NCI-H510A treated with DMSO at 0.1 percent for 48 hours (cell line): ENCODE measurements at regions not wholly inside any gene's neighbourhood (a gene's known extent, or its start where the extent isn't known, plus 50 kb on each side); places are given as distances from the start of the nearest gene placed in this dataset.

Source experiments
- DNase-seq: peaks from one replicate; lab custom pipeline; 2025; lab: John Stamatoyannopoulos, UW

DNA sequence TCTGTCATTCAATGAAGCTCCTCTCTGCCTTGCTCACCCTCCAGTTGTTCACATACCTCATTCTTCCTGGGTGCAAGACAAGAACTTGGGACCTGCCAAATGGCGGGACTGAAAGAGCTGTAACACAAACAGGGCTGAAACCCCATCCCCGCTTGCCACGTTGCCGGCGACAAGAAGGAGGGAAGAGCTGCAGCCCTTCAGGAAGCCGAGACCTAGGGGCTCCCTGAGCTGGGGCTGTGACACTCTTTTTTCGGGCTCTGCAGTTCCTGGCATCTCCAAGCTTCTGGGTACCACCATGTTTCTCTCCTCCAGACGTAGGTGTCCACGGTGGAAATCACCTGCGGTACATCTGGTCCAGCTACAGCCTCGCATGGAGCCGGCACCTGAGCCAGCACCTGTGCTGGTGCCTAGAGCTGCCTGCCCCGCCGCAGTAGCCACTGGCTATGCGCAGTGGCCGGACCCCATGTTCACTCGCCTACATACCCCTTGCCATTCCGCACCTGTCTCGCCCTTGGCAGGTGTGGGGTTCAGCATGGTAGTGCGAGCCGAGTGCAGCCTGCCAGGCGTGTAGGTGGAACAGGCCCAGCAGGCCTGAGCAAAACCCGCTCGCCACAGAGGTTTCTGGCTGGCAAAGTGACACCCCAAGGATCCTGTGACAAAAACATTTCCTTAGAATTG, 367.0 kb upstream of the NEGR1 start:
- no peak for DNase-seq

DNA sequence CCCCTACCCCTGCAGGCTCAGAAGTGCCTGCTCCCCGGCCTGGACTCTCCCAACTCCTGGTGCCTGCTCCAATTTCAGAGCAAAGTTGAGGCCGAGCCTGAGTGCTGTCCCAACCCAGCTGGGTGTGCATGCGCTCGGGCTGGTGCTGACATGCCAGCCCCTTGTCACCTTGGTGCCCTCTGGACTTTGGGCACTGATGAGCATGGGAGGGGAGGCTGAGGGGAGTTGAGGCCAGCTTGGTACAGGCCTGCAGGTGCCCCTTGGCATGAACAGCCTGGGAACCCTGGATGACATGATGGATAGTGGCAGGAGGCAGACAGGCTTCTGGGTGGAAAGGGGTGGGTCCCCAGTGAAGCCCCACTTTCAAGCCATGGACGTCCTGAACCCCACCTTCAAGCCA, 366.1 kb upstream of the NEGR1 start:
- no peak for DNase-seq

DNA sequence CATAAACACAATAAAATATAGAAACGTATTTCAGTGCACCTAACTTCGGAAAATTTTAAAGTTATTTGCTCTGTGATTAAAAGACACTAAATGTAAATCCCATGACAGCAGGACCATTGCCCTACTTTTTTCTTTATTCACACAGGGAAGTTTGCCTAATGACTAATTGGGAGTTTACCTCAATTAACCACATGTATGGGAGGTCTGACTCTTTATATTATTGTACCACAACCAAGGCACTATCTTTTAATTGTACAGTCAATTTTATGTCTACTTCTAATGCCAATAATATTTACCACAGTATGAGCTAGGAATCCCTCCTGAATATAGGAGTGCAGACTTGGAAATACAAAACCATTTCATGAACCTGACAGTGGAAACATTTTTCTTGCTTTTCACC, 360.8 kb upstream of the NEGR1 start:
- DNase-seq: no peak

GRCh38 chr1:72637593-72637992, 355.3 kb upstream of the NEGR1 start:
- DNase-seq: no peak

DNA sequence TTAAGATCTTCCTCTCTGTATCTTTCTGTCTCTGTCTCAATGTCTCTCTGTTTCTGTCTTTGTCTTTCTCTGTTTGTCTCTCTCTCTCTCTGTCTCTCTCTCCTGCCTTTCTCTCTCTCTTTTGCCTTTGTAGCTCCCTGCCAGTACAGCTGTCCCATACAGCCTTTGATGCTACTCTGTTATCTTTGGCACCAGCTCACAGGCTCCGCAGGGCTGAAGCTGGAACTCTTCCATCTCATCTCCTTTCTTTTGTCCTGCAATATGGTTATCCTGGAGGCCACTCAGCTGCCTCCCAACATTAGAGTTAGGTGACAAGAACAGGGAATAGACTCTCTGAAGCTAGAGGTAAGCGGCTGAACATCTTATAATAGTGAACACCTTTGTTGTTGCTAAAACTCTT, 354.3 kb upstream of the NEGR1 start:
- DNase-seq: no peak

DNA sequence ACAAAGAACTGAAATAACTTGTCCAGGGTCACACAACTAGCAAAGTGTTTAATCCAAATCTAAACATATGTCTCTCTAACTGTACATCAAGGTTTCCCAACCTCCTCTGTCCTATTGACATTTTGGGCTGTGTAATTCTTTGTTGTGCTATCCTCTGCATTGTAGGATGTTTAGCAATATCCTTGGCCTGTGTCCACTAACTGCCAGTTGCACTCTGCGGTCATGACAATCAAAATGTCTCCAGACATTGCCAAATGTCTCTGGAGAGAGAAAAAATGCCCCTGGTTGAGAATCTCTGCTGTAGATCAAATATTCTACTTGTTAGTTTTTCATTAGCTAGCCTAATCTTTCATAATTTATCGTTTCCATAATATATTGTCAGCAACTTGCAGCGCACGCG, 353.4 kb upstream of the NEGR1 start:
- no peak for DNase-seq

- no peak for DNase-seq
Observed at GRCh38 chr1:72634946-72635345, 352.6 kb upstream of the NEGR1 start.

- DNase-seq: no peak
Observed at GRCh38 chr1:72631449-72631848, 349.1 kb upstream of the NEGR1 start.

GRCh38 chr1:72623299-72623708, 341.0 kb upstream of the NEGR1 start:
- DNase-seq: peak; percentile 77

DNA sequence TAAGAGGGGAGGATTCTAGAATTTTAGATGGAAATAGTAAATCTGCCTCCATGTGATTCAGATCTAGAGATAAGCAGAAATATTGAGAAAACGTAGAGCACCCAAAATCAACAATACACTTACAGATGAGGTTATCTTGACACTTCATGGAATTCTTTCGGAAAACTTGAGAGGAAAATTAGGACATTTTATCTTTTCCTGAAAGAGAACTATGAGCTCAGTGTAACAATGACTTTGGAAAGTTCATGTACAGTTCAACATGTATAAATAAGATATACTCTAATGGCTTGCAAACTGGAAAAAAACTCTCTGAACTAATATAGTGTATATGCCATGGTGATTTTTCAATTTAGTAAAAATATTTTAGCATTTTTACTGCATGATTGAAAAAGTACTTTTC, 338.1 kb upstream of the NEGR1 start:
- DNase-seq: no peak

DNA sequence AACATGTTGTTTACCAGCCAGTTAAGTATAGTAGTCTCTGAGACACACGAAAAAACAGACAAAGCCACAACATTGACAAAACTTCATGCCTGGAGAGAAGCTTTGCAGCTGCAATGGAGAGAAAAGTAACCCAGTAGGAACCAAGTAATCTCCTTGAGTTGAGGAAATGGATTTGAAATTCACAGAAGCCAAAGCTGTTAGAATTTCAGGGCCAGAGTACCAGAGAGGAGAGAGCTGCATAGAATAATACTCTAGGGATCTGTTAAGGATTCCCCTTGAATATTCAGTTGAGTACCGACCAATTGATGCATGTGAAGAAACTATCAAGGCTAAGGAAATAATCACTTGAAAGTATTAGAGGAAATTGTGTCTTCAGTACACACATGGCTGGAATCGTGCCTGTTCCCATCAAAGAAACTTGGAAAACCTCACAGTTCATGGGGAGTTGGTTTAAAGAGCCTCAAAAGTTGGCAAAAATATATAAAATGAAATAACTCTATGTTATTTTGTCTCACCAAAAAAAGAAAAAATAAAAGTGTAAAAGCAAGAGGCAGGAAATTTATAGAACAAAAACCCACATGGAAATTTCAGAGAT, 324.0 kb upstream of the NEGR1 start:
- no peak for DNase-seq

GRCh38 chr1:72601035-72601674, 318.8 kb upstream of the NEGR1 start:
- DNase-seq: no peak

- no peak for DNase-seq
Observed at GRCh38 chr1:72586023-72586685, 303.8 kb upstream of the NEGR1 start.

DNA sequence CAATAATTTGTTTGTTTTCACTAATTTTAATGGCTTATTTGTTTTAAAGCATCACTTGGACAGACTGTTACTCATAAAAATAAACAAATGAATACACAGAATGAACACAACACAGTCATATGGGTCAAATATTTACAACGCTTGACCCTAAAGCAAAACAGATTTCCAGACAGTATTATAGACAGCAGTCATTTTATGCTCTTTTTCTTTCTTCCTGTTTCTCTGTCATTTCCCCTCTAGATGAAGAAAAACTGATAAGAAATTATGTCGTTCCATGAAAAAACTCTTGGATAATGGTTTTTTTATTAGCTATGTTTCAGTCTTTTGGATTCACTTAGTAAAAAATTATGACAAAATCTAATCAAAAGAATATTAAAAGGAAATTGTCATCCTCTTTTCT, 297.3 kb upstream of the NEGR1 start:
- no peak for DNase-seq

DNA sequence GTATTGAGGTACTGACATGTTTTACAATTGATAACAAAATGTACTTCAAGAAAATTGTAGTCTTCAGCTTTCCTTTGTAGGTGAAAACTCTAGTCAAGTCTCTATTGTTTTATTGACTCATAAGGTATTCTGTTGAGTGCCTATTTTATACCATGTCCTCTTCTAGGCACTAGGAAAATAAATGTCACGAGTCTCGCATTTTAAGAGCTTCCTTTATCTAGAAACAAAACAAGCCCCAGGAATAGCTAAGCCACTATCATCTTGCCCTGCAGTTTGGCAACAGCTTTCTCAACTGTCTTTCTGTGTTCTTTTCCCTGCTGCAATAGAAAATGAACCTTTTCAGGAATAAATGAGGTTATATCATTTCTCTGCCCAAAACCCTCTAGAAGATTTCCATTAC, 288.5 kb upstream of the NEGR1 start:
- no peak for DNase-seq

DNA sequence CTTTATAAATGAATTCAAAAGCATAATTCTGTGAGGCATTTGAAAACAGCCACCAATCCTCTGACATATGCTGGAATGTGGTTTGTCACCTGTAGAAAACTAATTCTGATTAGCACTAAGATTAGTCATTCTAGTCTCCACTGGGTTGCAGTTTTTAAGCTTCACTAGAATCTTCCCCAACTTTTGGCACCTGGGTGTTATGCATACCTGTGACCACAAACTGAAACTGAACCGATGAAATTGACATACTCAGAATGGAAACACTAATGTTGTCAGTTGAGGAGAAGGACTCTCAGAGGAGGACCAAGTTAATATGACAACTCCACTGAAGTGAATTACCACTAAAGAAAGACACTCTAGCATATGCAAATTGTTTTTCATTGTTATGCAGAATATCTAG, 285.8 kb upstream of the NEGR1 start:
- DNase-seq: no peak

DNA sequence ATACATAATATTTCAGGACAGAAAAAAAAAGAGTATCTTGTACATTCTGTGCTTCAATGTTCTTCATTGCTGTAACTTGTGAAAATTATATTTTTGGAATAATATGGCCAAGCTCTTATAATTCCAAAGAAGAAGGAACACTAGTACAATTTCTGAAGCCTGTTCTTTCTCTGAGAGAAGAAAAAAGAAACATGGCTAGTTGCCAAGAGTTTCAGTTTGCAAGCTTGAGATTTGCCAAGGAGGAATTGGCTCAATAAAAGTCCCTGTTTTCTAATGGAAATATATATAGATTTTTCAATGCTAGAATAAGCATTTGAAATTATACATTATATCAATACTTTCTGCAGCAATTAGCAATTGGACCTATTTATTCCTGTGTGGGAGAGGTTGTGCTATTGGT, 285.2 kb upstream of the NEGR1 start:
- DNase-seq: no peak

GRCh38 chr1:72564749-72565148, 282.4 kb upstream of the NEGR1 start:
- no peak for DNase-seq

DNA sequence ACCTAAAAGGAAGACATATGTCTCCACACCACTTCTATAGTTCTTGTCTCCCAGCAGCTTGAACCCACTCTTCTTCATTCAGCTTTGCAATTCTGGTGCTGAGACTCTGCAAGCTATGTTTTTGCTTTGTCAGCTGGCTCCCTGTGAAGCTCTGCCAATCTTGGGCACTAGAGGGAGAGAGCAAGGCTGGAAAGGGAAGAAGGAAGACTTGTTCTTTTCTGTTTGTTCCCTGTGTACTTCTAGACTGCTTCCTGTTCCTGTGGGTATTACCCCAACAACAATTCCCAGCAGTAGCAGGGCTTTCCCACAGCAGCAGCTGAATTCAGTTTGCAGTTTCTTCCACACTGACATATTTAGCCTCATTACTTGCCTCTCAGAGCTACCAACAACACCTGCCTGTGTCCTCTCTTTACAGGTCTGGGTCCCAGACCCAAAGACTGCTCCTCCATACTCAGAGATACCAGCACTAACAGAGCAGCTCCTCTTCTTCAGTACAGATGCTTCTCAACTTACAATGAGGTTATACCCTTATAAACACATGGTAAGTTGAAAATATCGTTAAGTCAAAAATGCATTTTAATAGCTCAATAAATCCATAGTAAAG, 275.2 kb upstream of the NEGR1 start:
- no peak for DNase-seq

GRCh38 chr1:72547412-72547811, 265.1 kb upstream of the NEGR1 start:
- no peak for DNase-seq

GRCh38 chr1:72540674-72541073, 258.3 kb upstream of the NEGR1 start:
- DNase-seq: no peak

DNA sequence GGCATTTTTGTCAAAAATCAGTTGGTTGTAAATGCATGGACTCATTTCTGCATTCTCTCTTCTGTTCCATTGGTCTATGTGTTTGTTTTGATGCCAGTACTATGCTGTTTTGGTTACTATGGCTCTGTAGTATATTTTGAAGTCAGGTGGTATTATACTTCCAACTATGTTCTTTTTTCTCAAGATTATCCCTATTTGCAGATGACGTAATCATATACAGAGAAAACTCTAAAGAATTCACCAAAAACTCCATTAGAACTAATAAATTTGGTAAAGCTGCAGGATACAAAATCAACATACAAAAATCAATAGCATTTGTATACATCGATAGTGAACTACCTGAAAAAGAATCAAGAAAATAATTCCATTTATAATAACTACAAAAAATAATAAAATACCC, 253.1 kb upstream of the NEGR1 start:
- no peak for DNase-seq

DNA sequence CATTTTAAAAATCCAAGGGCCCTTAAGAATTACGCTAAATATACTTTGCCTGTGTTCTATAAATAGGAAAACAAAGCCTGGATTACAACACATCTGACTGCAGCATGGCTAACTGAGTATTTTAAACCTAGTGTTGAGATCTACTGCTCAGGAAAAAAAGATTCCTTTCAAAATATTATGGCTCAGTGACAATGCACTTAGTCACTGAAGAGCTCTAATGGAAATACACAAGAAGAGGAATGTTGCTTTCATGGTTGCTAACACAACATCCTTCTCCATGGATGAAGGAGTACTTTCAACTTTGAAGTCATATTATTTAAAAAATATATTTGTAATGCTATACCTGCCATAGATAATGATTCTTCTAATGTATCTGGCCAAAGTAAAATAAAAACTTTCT, 248.3 kb upstream of the NEGR1 start:
- no peak for DNase-seq
